ENCODE measurements at regions not wholly inside any gene's neighbourhood (a gene's known extent, or its start where the extent isn't known, plus 50 kb on each side); places are given as distances from the start of the nearest gene placed in this dataset.

DNA sequence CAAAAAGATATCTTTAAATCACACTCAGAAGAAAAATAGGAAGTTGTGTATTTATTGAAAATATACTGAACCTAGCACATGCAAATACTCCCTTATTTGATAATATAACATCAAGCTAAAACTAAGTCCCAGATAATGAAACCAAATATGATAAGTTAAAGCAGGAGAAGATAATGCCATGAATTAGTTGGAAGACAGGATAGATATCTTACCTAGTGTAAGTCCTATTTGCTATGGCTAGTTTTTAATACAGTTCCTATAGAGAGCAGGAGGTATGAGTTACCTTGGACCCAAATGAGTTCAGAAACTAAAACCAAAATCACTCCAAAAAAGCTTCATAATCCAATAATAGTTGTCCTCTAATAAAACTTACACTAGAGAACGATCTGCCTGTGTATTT is 1407.1 kb upstream of the MIR17HG start:
- no peak for TF ChIP-seq RAD21 (IDR thresholded peaks at IDR 0.05)
- TF ChIP-seq TAF1 (conservative IDR thresholded peaks at IDR 0.05), result no peak
- TF ChIP-seq, protein P1, sequence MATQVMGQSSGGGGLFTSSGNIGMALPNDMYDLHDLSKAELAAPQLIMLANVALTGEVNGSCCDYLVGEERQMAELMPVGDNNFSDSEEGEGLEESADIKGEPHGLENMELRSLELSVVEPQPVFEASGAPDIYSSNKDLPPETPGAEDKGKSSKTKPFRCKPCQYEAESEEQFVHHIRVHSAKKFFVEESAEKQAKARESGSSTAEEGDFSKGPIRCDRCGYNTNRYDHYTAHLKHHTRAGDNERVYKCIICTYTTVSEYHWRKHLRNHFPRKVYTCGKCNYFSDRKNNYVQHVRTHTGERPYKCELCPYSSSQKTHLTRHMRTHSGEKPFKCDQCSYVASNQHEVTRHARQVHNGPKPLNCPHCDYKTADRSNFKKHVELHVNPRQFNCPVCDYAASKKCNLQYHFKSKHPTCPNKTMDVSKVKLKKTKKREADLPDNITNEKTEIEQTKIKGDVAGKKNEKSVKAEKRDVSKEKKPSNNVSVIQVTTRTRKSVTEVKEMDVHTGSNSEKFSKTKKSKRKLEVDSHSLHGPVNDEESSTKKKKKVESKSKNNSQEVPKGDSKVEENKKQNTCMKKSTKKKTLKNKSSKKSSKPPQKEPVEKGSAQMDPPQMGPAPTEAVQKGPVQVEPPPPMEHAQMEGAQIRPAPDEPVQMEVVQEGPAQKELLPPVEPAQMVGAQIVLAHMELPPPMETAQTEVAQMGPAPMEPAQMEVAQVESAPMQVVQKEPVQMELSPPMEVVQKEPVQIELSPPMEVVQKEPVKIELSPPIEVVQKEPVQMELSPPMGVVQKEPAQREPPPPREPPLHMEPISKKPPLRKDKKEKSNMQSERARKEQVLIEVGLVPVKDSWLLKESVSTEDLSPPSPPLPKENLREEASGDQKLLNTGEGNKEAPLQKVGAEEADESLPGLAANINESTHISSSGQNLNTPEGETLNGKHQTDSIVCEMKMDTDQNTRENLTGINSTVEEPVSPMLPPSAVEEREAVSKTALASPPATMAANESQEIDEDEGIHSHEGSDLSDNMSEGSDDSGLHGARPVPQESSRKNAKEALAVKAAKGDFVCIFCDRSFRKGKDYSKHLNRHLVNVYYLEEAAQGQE (IDR thresholded peaks at IDR 0.05), result no peak
- TF ChIP-seq, protein P2, sequence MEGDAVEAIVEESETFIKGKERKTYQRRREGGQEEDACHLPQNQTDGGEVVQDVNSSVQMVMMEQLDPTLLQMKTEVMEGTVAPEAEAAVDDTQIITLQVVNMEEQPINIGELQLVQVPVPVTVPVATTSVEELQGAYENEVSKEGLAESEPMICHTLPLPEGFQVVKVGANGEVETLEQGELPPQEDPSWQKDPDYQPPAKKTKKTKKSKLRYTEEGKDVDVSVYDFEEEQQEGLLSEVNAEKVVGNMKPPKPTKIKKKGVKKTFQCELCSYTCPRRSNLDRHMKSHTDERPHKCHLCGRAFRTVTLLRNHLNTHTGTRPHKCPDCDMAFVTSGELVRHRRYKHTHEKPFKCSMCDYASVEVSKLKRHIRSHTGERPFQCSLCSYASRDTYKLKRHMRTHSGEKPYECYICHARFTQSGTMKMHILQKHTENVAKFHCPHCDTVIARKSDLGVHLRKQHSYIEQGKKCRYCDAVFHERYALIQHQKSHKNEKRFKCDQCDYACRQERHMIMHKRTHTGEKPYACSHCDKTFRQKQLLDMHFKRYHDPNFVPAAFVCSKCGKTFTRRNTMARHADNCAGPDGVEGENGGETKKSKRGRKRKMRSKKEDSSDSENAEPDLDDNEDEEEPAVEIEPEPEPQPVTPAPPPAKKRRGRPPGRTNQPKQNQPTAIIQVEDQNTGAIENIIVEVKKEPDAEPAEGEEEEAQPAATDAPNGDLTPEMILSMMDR (IDR thresholded peaks at IDR 0.05; ENCODE audit: low read depth, low read length, missing input control), result no peak
- no peak for TF ChIP-seq GABPA (IDR thresholded peaks at IDR 0.05 in 1 of 2, conservative IDR thresholded peaks at IDR 0.05 in 1 of 2)

Data from liver (tissue), 3 donors.